Astrocyte of the cerebellum (primary cell): ENCODE measurements at regions not wholly inside any gene's neighbourhood (a gene's known extent, or its start where the extent isn't known, plus 50 kb on each side); places are given as distances from the start of the nearest gene placed in this dataset.

Source experiments
- DNase-seq: peaks from one replicate; pipeline ENCODE4 v3.0.0-alpha.2; 2011; ENCODE audit warnings: low read depth
- H3K4me3 ChIP-seq: 2 replicates; pipeline ENCODE4 v1.5.1; 2011; ENCODE audit warnings: mild to moderate bottlenecking, low read depth, low read length, moderate library complexity
- in situ Hi-C: cut with HindIII; loops from 2 replicates; pipeline ENCODE4 v1.10.0; 2017; ENCODE audit warnings: low sequenced_read_pairs
- TF ChIP-seq, protein P1 (sequence below): IDR thresholded peaks from 2 replicates; pipeline ENCODE4 v1.5.1; 2012; ENCODE audit warnings: low read length, low read depth, moderate library complexity, mild to moderate bottlenecking; ENCODE audit errors: missing control alignments

- TF ChIP-seq, protein P1, sequence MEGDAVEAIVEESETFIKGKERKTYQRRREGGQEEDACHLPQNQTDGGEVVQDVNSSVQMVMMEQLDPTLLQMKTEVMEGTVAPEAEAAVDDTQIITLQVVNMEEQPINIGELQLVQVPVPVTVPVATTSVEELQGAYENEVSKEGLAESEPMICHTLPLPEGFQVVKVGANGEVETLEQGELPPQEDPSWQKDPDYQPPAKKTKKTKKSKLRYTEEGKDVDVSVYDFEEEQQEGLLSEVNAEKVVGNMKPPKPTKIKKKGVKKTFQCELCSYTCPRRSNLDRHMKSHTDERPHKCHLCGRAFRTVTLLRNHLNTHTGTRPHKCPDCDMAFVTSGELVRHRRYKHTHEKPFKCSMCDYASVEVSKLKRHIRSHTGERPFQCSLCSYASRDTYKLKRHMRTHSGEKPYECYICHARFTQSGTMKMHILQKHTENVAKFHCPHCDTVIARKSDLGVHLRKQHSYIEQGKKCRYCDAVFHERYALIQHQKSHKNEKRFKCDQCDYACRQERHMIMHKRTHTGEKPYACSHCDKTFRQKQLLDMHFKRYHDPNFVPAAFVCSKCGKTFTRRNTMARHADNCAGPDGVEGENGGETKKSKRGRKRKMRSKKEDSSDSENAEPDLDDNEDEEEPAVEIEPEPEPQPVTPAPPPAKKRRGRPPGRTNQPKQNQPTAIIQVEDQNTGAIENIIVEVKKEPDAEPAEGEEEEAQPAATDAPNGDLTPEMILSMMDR = no peak
- no peak for DNase-seq
- in situ Hi-C loops = no loop called here
Measured at GRCh38 chr12:92336641-92337040, 191.0 kb upstream of the BTG1 start.

GRCh38 chr12:92335831-92336230 lies 190.2 kb upstream of the BTG1 start:
- in situ Hi-C loops = no loop called here
- DNase-seq = no peak
- no peak overlapping the region for H3K4me3 ChIP-seq
- TF ChIP-seq, protein P1 = no peak

More at GRCh38 chr12:92336641-92337040, 191.0 kb upstream of the BTG1 start:
- H3K4me3 ChIP-seq = no peak overlapping the region

DNA sequence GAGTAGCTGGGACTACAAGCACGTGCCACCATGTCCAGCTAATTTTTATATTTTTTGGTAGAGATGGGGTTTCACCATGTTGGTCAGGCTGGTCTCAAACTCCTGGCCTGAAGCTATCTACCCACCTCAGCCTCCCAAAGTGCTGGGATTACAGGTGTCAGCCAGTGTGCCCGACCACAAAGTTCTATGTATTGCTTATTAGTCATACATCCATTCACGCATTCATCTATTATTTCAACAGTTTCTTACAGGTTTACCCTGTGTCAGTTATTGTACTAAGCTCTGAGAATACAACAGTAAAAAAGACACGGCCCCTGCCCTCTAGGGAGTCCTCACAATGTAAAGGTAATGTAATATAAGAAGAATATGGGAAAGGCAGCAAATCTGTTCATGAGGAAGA lies 188.9 kb upstream of the BTG1 start:
- DNase-seq = no peak
- in situ Hi-C loops = no loop called here
- no peak overlapping the region for H3K4me3 ChIP-seq
- TF ChIP-seq, protein P1 = no peak

DNA sequence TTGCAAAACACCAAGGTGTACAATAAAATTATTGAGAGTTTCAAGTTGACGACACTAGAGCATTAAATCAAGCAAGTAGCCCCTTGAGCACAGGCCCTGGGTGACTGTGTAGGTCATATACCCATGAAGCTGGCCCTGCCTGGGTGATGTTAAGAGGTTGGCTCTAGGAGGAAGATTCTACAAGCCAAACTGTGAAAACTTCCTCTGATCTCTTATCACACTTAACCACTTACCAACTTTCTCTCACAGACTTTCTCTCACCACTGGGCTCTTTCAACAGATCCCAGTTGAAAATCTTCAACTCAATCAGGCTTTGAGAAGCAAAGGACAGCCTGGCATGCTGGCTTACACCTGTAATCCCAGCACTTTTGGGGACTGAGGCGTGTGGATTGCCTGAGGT lies 186.9 kb upstream of the BTG1 start:
- in situ Hi-C loops = no loop called here
- no peak for DNase-seq
- no peak overlapping the region for H3K4me3 ChIP-seq
- TF ChIP-seq, protein P1 = no peak

DNA sequence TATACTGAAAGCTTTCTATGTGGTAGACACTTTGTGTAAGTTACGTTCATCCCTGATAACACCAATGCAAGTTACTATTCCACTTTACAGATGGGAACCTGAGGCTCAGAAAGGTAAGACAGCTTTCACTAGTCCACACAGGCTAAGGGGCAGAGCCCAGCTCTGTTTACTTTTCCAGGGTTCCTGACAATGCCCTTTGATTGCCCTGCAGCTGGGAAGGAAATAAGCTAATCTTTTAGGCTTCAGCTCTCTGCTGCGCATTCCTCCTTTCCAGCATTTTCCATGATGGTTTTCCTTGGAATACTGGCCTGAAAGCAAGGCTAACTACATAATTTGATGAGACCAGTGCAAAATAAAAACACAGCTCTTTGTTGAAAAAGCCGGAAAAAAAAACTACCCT lies 185.7 kb upstream of the BTG1 start:
- no peak for DNase-seq
- in situ Hi-C loops = no loop called here
- TF ChIP-seq, protein P1 = no peak
- H3K4me3 ChIP-seq = no peak overlapping the region

- no peak for DNase-seq
Measured at GRCh38 chr12:92330654-92331053, 185.0 kb upstream of the BTG1 start.

More at GRCh38 chr12:92330654-92331053, 185.0 kb upstream of the BTG1 start:
- H3K4me3 ChIP-seq = no peak overlapping the region
- TF ChIP-seq, protein P1 = no peak
- in situ Hi-C loops = no loop called here
